T-helper 2 cell treated with Interferon-gamma antibody and Interleukin-4, amounts not matched to agents 100 ng/mL and 5 ng/mL, for 36 hours (primary cell): ENCODE measurements at regions not wholly inside any gene's neighbourhood (a gene's known extent, or its start where the extent isn't known, plus 50 kb on each side); places are given as distances from the start of the nearest gene placed in this dataset.

Experiments used
- intact Hi-C: fragments of 100-400 bp; cut with micrococcal nuclease; formaldehyde crosslinking; loops from one replicate; pipeline ENCODE4 v1.15.1; 2023

DNA sequence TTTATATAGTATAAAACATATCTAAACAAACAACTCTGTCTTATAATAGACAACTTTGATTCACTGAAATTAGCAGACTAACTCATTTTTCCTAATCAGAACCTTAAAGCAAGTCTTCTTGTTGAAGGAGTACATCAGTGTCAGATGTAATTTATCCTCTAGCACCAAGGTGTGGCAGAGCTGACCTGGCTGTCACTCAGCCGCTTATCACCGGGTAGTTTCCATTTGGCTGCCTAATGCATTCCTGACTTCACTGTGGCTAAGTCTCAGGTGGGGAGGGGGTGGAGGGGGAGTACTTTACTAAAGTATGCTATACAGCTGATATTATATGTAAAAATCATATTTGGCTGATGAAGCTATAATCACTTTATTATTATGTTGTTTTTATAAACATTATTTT lies 339.9 kb upstream of the RGS6 start:
- intact Hi-C loops, result loop anchor here (5.0 kb wide), 1 partner anchor 450 kb away; no protein-coding TSS in a partner anchor

DNA sequence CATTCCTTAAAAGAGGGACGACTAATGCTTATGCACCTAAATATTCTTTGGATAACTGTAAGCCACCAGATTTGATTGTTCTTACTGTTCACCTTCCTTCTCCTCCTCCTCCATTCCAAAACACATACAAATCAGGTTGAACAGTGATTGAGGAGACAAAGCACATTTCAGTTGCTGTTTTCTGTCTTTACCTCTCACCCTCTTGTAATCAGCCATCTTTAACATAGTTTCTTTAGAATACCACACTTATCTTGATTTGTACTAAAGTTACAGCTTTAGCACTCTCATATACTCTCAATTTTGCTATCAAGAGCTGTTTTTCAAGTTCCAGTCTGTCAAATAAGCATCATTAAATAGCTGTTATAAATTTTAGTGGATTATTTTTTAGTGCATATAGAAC lies 338.3 kb upstream of the RGS6 start:
- intact Hi-C loops, result loop anchor here (5.0 kb wide), 1 partner anchor 452 kb away; no protein-coding TSS in a partner anchor

DNA sequence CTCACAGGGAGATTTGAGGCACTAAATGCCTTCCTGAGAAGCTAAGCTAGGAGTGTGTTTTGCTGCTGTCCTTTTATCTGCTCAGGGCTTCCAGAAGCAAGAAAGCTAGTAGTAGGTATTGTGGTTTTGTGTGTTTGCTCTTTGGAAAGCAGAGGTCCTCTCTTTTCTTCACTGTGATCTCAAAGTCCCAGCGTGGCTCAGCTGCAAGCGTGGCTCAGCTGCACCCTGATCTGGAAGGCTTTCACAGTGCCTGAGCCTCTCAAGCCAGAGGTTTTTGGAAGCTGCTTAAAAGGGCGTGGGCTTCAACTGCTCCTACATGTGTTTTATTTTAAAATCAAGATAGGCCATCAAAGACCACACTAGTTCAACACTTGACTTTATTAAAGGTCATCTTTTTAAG lies 337.4 kb upstream of the RGS6 start:
- intact Hi-C loops, result loop anchor here (5.0 kb wide), 3 partner anchors 107 to 453 kb away; partner anchors contain the start of gene SIPA1L1

DNA sequence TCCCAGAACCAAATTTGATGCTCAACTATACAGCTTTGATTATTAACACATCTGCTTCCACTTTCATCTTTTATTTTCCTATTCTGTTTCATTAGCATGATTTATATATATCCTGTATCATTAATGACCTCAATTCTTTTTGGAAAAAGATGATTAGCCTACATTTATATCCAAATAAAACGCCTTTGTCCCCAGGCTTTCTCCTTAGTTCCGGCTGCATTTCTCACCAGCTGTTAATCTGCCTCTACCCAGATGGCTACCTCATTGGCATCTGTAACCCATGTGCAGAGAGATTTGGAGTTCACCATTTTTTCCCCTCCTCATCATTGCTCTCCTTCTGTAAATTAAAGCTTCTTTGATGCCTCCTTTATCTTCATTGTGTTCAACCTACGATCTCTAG lies 336.8 kb upstream of the RGS6 start:
- intact Hi-C loops, result loop anchor here (5.0 kb wide), 2 partner anchors 107 to 273 kb away; partner anchors contain the start of gene SIPA1L1

DNA sequence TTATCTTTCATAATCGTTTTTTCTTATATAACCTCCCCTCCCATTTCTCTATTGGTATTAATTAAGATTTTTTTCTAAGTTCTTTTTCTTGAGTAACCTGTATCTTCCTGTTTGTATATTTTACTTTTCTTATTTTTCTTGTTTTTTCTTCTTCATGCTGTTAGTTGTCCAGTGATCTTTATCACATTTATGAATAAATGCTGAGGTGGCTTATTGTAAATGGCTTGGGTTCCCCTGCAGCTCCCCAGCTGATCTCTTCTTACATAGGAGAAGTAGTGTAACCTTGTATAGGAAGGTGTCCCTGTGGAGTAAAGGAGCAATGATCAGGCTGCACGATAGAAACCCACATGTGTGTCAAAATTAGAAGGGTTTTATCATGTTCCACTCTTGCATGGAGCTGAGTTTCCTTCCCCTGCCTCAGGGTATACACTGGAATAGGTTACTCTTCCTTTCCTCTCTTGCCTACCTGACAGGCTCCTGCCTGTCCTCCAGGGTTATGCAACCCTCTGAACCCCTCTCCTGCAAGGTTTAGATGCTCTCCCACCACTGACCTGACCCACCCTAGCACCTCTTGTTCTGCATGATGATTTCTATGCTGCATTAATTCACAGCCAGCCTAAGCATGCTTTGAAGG lies 334.8 kb upstream of the RGS6 start:
- intact Hi-C loops, result loop anchor here (5.0 kb wide), 2 partner anchors 105 to 275 kb away; partner anchors contain the start of gene SIPA1L1

DNA sequence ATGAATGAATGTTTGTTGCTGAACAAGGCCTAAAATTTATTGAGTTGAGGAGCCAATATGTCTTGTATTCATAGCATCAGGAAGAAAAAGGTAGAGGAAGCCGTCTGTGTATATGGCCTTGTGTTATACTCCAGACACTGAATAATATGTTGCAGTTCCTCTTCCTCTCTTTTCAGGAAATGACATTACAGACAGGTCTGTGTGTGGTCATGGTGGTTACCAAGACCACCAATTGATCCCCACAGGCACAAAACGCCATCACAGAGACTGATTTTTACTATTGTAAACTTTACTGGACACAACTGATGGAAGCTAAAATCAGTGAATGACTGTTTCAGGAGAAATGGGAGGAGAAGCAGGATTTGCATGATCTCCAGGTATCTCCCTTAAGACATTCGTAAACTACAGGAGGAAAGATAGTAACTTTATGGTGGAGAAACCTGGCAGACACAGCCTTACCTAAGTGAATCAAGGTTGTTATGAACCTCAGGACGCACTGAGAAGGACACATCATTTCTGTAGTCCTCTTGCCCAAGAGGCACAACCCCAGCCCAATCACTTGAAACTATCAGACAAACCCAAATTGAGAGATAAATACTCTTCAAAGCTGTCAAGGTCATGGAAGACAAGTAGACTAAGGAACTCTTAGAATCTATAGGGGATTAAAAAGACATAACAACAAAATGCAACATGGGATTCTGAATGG lies 334.1 kb upstream of the RGS6 start:
- intact Hi-C loops, result loop anchor here (2.0 to 5.0 kb wide), 3 partner anchors 43 to 276 kb away; partner anchors contain the start of gene SIPA1L1

DNA sequence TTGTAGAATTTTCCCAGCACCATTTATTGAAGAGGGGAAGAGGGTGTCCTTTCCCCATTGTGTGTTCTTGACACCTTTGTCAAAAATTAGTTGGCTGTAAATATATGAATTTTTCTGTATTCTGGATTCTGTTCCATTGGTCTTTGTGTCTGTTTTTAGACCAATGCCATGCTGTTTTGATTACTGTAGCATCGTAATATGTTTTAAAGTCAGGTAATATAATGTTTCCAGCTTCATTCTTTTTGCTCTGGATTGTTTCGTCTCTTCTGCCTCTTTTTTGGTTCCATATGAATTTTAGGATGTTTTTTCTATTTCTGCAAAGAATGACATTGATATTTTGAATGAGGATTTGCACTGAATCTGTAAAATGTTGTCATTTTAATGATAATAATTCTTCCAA lies 331.9 kb upstream of the RGS6 start:
- intact Hi-C loops, result no loop called here

DNA sequence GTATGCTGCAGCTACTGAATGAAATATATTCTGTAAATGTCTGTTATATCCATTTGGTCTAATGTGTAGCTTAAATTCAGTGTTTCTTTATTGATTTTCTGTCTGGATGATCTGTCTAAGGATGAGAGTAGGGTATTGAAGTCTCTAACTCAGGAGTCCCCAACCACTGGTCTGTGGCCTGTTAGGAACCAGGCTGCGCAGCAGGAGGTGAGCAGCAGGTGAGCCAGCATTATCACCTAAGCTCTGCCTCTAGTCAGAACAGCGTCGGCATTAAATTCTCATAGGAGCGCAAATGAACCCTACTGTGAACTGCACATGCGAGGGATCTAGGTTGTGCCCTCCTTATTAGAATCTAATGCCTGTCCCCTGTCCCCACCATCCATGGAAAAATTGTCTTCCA lies 329.7 kb upstream of the RGS6 start:
- intact Hi-C loops, result no loop called here

DNA sequence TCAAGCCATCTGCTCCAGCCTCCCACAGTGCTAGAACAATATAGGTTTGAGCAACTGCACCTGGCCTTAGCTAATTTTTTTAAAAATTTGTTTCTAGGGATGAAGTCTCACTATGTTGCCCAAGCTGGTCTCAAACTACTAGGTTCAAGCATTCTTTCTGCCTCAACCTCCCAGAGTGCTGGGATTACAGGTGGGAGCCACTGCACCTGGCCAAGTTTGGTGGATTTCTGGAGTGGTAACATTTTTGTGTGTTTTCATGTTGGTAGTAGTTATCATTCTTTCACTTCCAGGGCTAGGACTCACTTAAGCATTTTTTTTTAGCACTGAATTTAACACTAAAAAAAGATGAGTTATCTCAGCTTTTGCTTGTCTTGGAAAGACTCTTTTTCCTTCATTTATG lies 328.0 kb upstream of the RGS6 start:
- intact Hi-C loops, result no loop called here

DNA sequence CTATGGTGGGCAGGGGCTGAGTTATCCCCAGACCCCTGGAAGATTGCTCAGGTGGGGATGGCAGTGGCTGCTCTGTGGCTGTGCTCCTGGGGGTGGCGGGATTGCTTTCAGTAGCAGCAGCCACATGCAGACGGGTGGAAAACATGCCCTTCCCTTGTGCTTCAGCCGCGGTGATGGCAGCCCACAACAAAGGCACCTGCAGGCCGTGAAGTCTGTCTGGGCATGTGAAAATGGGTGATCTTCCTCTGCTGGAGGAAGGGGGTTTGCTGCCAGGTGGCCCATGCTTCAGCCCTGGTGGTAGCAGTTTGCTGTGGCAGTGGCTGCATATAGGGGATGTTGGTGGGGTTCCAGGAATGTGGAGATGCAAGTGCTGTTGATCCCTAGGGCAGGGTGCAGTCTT lies 326.2 kb upstream of the RGS6 start:
- intact Hi-C loops, result no loop called here

DNA sequence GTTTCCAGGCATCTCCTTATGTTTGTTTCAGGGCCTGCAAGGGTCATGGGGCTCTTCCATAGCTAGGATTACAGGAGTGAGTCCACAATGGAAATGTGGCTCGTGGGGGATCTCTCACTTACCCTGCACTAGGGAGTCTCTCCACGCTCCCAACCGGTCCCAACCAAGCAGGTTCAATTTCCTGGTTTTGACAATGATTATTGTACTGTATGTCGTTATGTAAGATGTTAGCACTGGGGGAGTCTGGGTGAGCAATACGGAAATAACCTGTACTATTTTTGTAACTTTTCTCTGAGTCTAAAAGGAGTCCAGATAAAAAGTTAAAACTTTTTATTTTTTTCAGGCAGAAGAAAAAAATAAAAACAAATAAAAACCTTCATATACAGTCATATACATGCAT lies 325.7 kb upstream of the RGS6 start:
- intact Hi-C loops, result no loop called here

DNA sequence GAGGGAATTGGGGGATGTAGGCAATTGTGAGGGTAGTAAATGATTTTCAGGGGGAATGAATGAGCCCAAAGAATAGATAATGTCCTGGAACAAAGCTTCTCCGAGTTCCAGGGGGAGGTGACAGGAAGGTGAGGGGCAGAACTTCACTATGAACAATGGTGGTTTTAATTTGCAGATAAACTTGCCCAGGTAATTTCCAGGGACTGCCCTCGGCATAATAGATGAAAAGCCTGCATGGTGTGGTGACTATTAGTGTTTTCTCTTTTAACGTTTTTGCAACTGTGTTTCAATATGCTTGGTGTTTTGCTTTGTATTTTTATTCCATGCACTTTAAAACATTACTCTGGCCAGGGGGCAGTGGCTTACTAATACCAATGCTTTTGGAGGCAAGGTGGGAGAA lies 325.2 kb upstream of the RGS6 start:
- intact Hi-C loops, result no loop called here

DNA sequence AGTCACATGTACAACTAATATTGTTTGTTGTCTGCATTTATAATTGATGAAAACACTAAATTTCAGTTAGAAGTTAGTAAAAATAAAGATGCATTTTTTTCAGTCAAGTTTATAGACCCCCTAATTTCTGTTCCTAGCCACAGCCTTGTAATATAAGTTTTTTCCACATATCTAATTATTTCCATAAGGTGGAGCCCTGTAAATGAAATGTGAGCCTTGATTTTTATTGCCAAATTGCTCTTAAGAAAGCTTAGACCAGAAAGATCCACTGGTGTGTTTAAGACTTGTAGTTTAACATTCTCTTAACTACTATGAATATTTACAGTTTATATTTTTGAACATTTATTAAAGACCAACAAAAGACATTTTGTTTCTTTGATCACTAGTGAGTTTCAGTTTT lies 322.1 kb upstream of the RGS6 start:
- intact Hi-C loops, result no loop called here

DNA sequence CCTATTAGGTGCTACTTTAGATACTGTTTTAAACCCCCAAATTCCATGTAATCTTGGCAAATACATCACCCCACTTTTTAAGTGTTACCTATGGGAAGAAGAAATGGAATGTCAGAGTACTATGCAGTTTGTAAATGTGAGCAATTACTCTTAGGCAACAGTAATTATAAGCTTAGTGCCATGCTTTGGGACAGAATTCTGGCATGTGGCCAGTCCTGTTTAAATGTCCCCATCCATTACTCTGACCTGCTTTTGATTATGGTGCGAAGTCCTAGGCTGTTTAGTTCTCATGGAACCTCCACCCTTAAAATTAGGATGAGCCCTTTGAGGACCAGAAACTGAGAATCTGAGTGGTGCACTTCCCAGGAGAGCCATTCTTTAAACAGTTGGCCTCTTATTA lies 321.4 kb upstream of the RGS6 start:
- intact Hi-C loops, result no loop called here

DNA sequence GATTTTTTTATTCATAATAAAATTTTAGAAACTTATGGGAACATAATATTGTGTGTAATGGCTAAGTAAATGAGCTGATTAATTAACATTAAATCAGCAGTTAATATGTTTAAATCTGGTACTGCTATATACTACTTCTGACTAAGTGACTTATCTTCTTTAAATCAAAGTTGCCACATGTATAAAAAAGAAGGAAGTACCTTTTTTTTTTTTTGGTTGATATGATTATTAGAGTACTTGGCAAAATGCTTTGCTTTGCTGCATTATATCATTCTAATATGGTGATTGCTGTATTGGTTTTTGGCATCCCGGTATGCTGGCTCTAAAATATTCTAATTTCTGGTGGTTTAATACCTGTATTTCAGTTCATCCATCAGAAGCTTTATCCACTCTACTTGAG lies 319.1 kb upstream of the RGS6 start:
- intact Hi-C loops, result no loop called here

DNA sequence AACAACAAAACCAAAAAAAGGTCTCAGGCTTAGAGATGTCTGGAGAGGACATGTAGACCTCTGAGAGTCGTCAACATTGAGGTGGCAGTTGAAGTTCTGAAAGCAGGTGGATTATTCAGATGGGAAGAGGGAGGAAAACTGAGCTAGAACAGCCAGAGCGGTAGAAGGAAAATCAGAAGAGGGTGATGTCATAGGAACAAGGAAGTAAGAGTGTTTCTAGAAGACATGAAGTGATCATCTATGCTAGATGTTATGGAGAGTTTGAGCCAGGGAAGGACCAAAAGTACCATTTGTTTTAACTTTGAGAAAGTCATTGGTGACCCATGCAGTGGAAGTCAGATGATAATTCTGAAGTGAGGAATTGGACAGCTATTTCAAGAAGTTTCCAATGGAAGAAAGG lies 316.2 kb upstream of the RGS6 start:
- intact Hi-C loops, result no loop called here

DNA sequence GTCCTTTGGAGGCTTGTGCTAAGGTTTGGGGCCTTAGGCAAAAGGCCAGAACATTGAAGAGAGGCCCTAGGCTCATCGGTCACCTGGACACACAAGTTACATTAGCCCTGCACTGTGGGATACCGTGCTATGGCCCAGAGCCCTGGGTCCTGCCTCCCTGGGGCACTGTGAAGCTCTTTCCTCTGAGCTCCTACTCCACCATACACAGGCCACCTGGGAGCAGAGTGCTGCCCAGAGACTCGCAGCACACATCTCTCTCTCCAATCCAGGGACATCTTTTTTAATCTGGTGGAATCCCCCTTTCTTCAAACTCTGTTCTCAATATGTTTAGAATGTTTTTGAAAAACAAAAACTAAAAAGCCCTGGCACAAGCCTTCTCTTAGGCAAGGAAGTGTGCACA lies 314.2 kb upstream of the RGS6 start:
- intact Hi-C loops, result no loop called here

DNA sequence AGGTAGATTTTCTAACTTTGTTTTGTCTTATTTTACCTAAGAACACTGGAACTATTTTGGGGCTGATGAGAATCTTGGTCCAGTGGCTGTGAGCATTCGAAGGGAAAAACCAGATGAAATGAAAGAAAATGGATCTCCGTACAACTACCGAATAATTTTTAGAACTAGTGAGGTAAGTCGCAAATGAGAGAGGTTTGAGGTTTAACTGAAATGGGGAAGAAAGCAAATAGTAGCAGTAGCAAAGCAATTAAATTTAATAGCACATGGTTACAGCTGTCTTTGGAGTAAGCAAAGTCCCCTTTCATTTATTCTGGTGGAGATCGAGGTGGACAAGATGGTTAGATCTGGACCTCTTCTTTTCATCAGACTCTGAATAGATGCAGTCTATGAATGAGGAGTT lies 313.5 kb upstream of the RGS6 start:
- intact Hi-C loops, result no loop called here

DNA sequence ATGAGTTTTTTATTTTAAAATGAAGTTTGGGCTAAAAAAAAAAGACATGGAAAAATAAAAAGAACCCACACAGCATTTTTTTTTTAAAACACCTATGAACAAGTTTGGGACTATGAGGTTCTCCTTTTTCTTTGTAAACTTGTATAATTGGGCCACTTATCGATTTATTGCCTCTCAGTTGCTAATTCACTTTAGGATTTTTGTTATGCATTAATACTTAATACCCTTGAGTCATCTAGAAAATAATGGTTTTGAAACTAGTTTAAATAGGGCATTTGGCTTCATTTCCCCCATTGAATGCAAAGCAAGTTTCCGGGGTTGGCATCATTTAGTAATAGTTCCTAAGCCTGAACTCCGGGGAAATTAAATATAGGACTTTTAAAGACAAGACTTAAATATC lies 312.8 kb upstream of the RGS6 start:
- intact Hi-C loops, result no loop called here

DNA sequence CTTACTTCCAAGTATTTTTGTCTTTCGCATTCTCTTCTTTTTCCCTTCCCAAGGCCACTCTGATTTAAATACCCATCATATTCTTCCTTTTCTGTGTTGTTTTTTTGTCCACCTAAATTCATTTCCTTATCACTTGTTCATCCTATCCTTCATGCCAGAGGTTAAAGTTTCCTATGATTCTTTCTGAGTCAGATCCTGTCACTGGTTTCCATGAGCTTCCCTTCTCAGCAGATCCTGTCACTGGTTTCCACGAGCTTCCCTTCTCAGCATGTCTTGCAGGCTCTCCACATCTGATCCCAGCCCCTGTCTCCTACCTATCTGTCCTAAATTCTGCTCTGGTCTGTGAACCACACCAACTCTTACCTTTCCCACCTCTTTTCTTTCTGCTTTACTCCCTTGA lies 311.8 kb upstream of the RGS6 start:
- intact Hi-C loops, result no loop called here

DNA sequence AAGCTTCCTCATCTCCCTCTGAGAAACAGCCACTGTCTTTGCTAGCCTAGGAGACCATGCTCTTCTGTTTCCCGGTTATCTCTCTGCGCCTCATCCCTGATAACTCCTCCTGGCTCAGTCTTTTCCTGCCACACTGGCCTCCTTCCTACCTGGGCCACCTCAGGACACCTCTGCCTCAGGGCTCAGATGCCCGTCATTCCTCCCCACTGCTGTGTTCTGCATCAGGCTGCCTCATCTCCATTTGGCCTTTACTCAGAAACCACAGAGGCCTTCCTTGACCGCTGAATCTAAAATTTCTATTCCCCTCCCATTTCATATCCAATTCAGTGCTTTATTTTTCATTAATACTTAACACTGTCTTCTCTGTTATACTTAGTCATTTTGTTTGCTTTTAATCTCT lies 311.0 kb upstream of the RGS6 start:
- intact Hi-C loops, result no loop called here

DNA sequence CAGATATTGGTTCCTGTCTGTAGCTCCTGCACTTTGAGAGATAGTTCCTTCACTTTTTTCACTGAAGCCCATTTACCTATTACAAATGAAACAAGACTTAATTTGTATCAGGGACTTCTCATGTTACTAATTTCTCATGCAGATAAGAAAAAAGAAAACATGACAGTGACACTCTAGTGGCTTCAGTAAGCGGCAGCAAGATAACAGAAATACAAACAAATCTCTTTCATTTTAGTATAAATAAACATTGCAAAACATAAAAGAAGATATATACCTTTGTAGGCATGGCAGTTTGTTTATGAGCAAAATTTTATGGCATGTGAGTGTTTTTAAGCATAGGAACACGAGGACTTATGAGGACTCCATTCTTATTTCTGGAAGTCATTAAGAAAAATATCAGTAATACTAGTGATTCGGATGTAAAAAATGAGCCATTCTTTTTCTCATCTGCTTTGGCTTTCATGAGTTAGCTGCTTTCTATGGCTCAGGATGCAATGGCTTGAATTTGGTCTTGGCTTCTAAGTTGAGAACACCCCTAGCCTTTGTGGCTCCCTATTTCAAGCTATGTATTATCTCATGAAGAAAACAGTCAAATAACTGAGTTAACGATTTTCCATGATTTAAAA lies 310.1 kb upstream of the RGS6 start:
- intact Hi-C loops, result no loop called here

DNA sequence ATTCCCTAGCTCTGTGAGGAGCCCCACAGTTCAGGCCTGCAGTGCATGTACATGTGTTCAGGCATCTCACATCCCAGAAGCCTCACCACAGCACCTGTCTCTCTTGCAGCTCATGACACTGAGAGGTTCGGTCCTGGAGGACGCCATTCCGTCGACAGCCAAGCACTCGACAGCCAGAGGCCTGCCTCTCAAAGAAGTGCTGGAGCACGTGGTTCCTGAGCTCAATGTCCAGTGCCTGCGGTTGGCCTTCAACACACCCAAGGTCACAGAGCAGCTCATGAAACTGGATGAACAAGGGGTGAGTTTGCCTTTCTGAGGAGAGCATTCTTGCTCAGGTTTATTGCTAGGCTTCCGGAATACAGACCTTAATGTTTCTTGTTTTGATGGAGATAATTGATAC lies 308.3 kb upstream of the RGS6 start:
- intact Hi-C loops, result no loop called here
